ENCODE measurements at regions not wholly inside any gene's neighbourhood (a gene's known extent, or its start where the extent isn't known, plus 50 kb on each side); places are given as distances from the start of the nearest gene placed in this dataset.
"Not testable (repeated sequence)": the region's sequence is repeated elsewhere in the genome, so short reads cannot be mapped to it uniquely, and the experiment has no call there.

DNA sequence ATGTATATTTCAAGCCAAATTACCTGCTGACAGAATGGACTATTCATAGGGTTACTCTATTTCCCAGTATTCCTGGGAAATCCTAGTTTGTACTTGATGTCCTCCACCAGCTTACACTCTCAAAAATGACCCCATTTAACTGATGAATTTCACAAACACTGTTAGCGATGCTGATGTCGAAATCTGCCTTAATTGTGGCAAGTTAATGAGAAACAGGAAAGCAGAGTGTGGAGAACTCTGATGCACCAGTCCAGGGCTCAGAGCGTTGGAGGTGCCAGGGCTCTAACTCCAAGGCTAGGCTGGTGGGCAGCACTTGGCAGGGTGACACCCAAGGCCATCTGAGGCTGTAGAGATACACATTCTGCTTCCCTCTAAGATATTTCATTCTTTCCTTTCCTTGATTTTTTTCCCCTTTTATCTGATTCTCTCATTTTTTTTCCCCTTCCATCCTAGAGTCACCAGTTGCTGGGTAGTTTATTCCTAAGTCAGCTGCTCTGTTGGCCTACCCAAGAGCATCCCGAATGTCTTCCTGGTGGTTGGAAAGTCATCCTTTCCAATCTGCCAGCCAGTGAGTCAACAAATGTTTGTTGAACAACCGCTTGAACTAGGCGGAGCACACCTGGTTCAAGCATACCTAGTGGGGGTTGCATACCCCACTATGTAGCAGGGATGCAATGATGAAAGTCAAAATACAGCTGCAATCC is 525.0 kb upstream of the NRP1 start:
- Histone ChIP-seq H3K27me3 (ENCODE audit: control insufficient read depth, insufficient read depth) (no peaks in the 10 kb centered on the region), H3K9me3 (ENCODE audit: control insufficient read depth, low read length) (no peaks in the 10 kb centered on the region), H3K4me1 (ENCODE audit: control insufficient read depth, insufficient read depth, low read length) (no peaks in the 10 kb centered on the region), H3K27ac (ENCODE audit: low read length) (no peak overlapping the region), H3K4me3 (ENCODE audit: low read length) (no peak overlapping the region)
- no peak for DNase-seq
- WGBS = 92% methylated on average over 6 of the region's 6 CpGs
- intact Hi-C loops (cut with DNase I) = no loop called here
- ATAC-seq = no peak

- ATAC-seq = no peak
- intact Hi-C loops (cut with DNase I) = no loop called here
These were observed 523.9 kb upstream of the NRP1 start for GRCh38 chr10:33858326-33858725.

GRCh38 chr10:33853221-33853620 is 518.8 kb upstream of the NRP1 start:
- ATAC-seq; DNase-seq; H3K4me3 ChIP-seq (ENCODE audit: low read length); H3K9me3 ChIP-seq (ENCODE audit: control insufficient read depth, low read length); H3K27me3 ChIP-seq (ENCODE audit: control insufficient read depth, insufficient read depth); H3K27ac ChIP-seq (ENCODE audit: low read length); intact Hi-C loops (cut with DNase I); H3K4me1 ChIP-seq (ENCODE audit: control insufficient read depth, insufficient read depth, low read length): not testable (repeated sequence)
- WGBS = 92% methylated on average over 7 of the region's 7 CpGs

More at GRCh38 chr10:33858326-33858725, 523.9 kb upstream of the NRP1 start:
- Histone ChIP-seq H3K4me3 (ENCODE audit: low read length) (no peak overlapping the region), H3K27me3 (ENCODE audit: control insufficient read depth, insufficient read depth) (no peaks in the 10 kb centered on the region), H3K27ac (ENCODE audit: low read length) (no peak overlapping the region), H3K9me3 (ENCODE audit: control insufficient read depth, low read length) (no peaks in the 10 kb centered on the region), H3K4me1 (ENCODE audit: control insufficient read depth, insufficient read depth, low read length) (no peaks in the 10 kb centered on the region)
- no peak for DNase-seq
- WGBS = 51% methylated on average over 4 of the region's 4 CpGs

GRCh38 chr10:33843379-33843778 is 508.9 kb upstream of the NRP1 start:
- WGBS = 88% methylated on average over 3 of the region's 3 CpGs

DNA sequence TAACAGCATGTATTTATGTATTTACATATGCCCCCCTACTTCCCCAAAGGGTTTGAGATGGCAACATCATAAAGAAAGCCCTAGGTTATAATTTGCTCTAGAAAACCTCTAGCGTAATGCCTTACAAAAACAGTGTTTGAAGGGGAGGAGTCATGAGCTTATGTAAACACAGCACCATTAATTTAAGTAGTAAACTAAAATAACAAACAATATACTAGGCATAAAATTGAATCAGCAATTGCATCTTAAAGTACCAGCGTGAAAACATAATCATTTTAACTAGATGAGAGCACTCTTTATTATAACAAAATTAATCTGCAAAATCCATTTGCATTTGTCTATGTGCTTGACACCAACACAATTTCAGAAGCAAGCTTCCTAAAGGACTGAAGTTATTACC is 507.2 kb upstream of the NRP1 start:
- 89% methylated on average over 2 of the region's 2 CpGs for WGBS
- Histone ChIP-seq H3K27me3 (ENCODE audit: control insufficient read depth, insufficient read depth) (no peaks in the 10 kb centered on the region), H3K9me3 (ENCODE audit: control insufficient read depth, low read length) (no peaks in the 10 kb centered on the region), H3K4me3 (ENCODE audit: low read length) (no peak overlapping the region), H3K4me1 (ENCODE audit: control insufficient read depth, insufficient read depth, low read length) (no peaks in the 10 kb centered on the region), H3K27ac (ENCODE audit: low read length) (no peak overlapping the region)
- intact Hi-C loops (cut with DNase I) = no loop called here
- no peak for DNase-seq
- ATAC-seq = no peak

More at GRCh38 chr10:33843379-33843778, 508.9 kb upstream of the NRP1 start:
- Histone ChIP-seq H3K4me3 (ENCODE audit: low read length) (no peak overlapping the region), H3K27me3 (ENCODE audit: control insufficient read depth, insufficient read depth) (no peaks in the 10 kb centered on the region), H3K27ac (ENCODE audit: low read length) (no peak overlapping the region), H3K4me1 (ENCODE audit: control insufficient read depth, insufficient read depth, low read length) (no peaks in the 10 kb centered on the region), H3K9me3 (ENCODE audit: control insufficient read depth, low read length) (no peaks in the 10 kb centered on the region)
- DNase-seq (no peak), ATAC-seq (no peak)
- intact Hi-C loops (cut with DNase I) = no loop called here

- ATAC-seq = no peak
- H3K4me3 ChIP-seq (ENCODE audit: low read length) = no peak overlapping the region
- WGBS = 94% methylated on average over 3 of the region's 3 CpGs
- H3K27ac ChIP-seq (ENCODE audit: low read length) = no peak overlapping the region
- intact Hi-C loops (cut with DNase I) = no loop called here
- no peaks in the 10 kb centered on the region for H3K9me3 ChIP-seq (ENCODE audit: control insufficient read depth, low read length)
- no peaks in the 10 kb centered on the region for H3K4me1 ChIP-seq (ENCODE audit: control insufficient read depth, insufficient read depth, low read length)
- no peak for DNase-seq
- H3K27me3 ChIP-seq (ENCODE audit: control insufficient read depth, insufficient read depth) = no peaks in the 10 kb centered on the region
These were observed 504.3 kb upstream of the NRP1 start for GRCh38 chr10:33838731-33839130.

- intact Hi-C loops (cut with DNase I) = no loop called here
- Histone ChIP-seq H3K4me1 (ENCODE audit: control insufficient read depth, insufficient read depth, low read length) (no peaks in the 10 kb centered on the region), H3K4me3 (ENCODE audit: low read length) (no peak overlapping the region), H3K27ac (ENCODE audit: low read length) (no peak overlapping the region), H3K9me3 (ENCODE audit: control insufficient read depth, low read length) (no peaks in the 10 kb centered on the region), H3K27me3 (ENCODE audit: control insufficient read depth, insufficient read depth) (no peaks in the 10 kb centered on the region)
- DNase-seq (no peak), ATAC-seq (peak; percentile 38 to 42)
- 80% methylated on average over 6 of the region's 6 CpGs for WGBS
These were observed 503.3 kb upstream of the NRP1 start for GRCh38 chr10:33837736-33838135.

GRCh38 chr10:33835556-33835955 is 501.1 kb upstream of the NRP1 start:
- no peaks in the 10 kb centered on the region for H3K9me3 ChIP-seq (ENCODE audit: control insufficient read depth, low read length)
- no peaks in the 10 kb centered on the region for H3K27me3 ChIP-seq (ENCODE audit: control insufficient read depth, insufficient read depth)
- WGBS = 81% methylated on average over 1 of the region's 1 CpG
- no peak for DNase-seq
- intact Hi-C loops (cut with DNase I) = no loop called here
- H3K4me1 ChIP-seq (ENCODE audit: control insufficient read depth, insufficient read depth, low read length) = no peaks in the 10 kb centered on the region
- no peak overlapping the region for H3K27ac ChIP-seq (ENCODE audit: low read length)
- H3K4me3 ChIP-seq (ENCODE audit: low read length) = no peak overlapping the region
- no peak for ATAC-seq

GRCh38 chr10:33833566-33833965 is 499.1 kb upstream of the NRP1 start:
- 92% methylated on average over 5 of the region's 5 CpGs for WGBS
- no peak for ATAC-seq
- Histone ChIP-seq H3K4me1 (ENCODE audit: control insufficient read depth, insufficient read depth, low read length) (no peaks in the 10 kb centered on the region), H3K4me3 (ENCODE audit: low read length) (no peak overlapping the region), H3K27me3 (ENCODE audit: control insufficient read depth, insufficient read depth) (no peaks in the 10 kb centered on the region), H3K9me3 (ENCODE audit: control insufficient read depth, low read length) (no peaks in the 10 kb centered on the region), H3K27ac (ENCODE audit: low read length) (no peak overlapping the region)
- intact Hi-C loops (cut with DNase I) = no loop called here
- no peak for DNase-seq

DNA sequence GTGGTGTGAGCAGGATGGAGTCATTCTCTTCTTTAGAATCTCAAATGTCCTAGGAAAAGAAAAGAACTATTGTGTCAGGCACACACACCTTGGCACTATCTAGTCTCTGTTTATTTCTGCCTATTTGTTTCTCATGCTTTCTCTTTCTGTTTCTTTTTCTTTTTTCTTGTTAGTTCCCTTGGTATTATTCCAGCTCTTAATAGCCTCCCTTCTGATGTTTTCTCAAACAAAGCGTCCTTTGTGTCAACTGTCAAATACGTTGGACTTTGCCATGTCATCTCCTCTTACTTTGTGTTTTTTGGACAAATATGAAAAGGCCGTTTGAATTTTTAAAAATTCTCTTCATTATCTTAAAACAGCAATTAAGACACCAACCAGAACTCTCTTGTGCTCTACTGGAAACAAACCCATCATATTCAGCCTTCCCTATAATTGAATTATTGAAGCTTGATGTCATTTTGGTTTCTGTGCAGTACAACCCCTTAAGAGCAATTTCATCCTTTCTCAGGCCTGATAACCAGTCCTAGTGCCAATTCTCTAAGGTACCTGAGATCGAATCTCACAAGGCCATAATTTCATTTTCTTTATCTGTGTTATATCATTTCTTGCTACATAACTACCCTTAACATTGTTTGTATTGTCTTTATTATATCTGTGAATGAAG is 497.8 kb upstream of the NRP1 start:
- Histone ChIP-seq H3K9me3 (ENCODE audit: control insufficient read depth, low read length) (no peaks in the 10 kb centered on the region), H3K4me3 (ENCODE audit: low read length) (no peak overlapping the region), H3K27me3 (ENCODE audit: control insufficient read depth, insufficient read depth) (no peaks in the 10 kb centered on the region), H3K27ac (ENCODE audit: low read length) (no peak overlapping the region), H3K4me1 (ENCODE audit: control insufficient read depth, insufficient read depth, low read length) (no peaks in the 10 kb centered on the region)
- intact Hi-C loops (cut with DNase I) = no loop called here
- DNase-seq (no peak), ATAC-seq (no peak)
- WGBS = 59% methylated on average over 4 of the region's 4 CpGs

- H3K9me3 ChIP-seq (ENCODE audit: control insufficient read depth, low read length) = no peaks in the 10 kb centered on the region
- 62% methylated on average over 2 of the region's 2 CpGs for WGBS
- no peak for ATAC-seq
- intact Hi-C loops (cut with DNase I) = no loop called here
- no peak for DNase-seq
- H3K27me3 ChIP-seq (ENCODE audit: control insufficient read depth, insufficient read depth) = no peaks in the 10 kb centered on the region
- H3K4me1 ChIP-seq (ENCODE audit: control insufficient read depth, insufficient read depth, low read length) = no peaks in the 10 kb centered on the region
- no peak overlapping the region for H3K4me3 ChIP-seq (ENCODE audit: low read length)
- H3K27ac ChIP-seq (ENCODE audit: low read length) = no peak overlapping the region
These were observed 497.1 kb upstream of the NRP1 start for GRCh38 chr10:33831591-33831990.

Measured in right cardiac atrium (tissue), 5 donors.